Astrocyte of the spinal cord (primary cell): ENCODE measurements at regions not wholly inside any gene's neighbourhood (a gene's known extent, or its start where the extent isn't known, plus 50 kb on each side); places are given as distances from the start of the nearest gene placed in this dataset.

Experiments used
- DNase-seq: peaks from one replicate; pipeline ENCODE4 v3.0.0; 2011; ENCODE audit warnings: low read depth, low spot score
- H3K4me3 ChIP-seq: 2 replicates; pipeline ENCODE4 v1.5.1; 2011; ENCODE audit warnings: low read depth, mild to moderate bottlenecking, low read length, moderate library complexity
- in situ Hi-C: cut with HindIII; loops from 2 replicates; pipeline ENCODE4 v1.10.0; 2017; ENCODE audit warnings: low sequenced_read_pairs
- TF ChIP-seq, protein P1 (sequence below): IDR thresholded peaks from 2 replicates; pipeline ENCODE4 v1.5.1; 2012; ENCODE audit warnings: low read depth, mild to moderate bottlenecking, low read length, inconsistent platforms

DNA sequence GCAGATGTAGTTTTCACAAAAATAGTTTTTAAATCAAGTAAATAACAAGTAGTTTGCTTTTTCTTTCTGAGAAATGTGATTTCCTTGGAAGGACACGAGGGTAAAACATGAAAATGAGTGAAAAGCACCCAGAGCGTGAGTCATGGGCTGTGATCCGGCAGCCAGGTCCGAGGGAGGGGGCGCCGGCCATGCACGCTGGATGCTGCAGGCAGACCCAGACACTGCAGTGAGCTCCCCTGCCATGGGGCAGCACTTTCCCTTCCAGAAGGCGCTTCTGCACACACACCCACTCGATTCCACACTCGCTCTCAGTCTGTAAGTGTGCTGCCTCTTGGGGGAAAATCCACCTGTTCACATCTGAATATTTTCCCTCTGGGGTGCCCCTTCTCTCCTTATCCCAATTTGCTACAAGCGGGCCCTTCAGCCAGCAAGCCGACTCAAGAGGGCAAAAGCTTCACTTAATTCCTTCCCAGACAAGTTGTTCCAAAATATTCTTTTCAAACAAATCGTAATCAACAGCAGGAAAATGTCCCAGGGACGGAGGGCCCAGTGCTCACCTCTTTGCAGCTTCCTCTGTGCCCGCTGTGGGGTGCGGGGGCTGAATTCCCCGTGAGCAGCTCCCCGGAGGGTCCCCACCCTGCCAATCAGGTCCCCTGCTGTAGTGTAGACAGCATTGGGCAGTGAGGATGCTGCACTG is 87.0 kb upstream of the ID2 start:
- no peak overlapping the region for H3K4me3 ChIP-seq
- no peak for DNase-seq
- TF ChIP-seq, protein P1, sequence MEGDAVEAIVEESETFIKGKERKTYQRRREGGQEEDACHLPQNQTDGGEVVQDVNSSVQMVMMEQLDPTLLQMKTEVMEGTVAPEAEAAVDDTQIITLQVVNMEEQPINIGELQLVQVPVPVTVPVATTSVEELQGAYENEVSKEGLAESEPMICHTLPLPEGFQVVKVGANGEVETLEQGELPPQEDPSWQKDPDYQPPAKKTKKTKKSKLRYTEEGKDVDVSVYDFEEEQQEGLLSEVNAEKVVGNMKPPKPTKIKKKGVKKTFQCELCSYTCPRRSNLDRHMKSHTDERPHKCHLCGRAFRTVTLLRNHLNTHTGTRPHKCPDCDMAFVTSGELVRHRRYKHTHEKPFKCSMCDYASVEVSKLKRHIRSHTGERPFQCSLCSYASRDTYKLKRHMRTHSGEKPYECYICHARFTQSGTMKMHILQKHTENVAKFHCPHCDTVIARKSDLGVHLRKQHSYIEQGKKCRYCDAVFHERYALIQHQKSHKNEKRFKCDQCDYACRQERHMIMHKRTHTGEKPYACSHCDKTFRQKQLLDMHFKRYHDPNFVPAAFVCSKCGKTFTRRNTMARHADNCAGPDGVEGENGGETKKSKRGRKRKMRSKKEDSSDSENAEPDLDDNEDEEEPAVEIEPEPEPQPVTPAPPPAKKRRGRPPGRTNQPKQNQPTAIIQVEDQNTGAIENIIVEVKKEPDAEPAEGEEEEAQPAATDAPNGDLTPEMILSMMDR: no peak
- in situ Hi-C loops: no loop called here

DNA sequence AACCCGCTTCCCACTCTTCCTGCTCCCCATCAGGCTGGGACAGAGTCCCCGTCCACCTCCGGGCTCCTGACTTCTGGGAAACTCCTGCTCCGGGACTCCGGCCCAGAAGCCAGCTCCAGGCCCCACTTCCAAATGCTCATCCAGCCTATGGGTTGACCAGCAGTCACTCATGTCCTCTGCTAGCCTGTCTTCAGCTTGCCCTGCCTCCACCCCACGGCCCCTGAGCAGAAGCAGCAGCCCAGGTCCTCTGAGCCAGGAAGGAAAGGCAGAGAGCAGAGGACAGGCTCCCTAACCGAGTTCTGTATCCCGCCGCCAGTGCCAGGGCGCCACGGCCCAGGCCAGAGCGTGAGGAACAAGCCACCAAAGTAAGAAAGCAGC is 86.4 kb upstream of the ID2 start:
- in situ Hi-C loops: no loop called here
- TF ChIP-seq, protein P1: no peak
- no peak for DNase-seq
- H3K4me3 ChIP-seq: no peak overlapping the region

DNA sequence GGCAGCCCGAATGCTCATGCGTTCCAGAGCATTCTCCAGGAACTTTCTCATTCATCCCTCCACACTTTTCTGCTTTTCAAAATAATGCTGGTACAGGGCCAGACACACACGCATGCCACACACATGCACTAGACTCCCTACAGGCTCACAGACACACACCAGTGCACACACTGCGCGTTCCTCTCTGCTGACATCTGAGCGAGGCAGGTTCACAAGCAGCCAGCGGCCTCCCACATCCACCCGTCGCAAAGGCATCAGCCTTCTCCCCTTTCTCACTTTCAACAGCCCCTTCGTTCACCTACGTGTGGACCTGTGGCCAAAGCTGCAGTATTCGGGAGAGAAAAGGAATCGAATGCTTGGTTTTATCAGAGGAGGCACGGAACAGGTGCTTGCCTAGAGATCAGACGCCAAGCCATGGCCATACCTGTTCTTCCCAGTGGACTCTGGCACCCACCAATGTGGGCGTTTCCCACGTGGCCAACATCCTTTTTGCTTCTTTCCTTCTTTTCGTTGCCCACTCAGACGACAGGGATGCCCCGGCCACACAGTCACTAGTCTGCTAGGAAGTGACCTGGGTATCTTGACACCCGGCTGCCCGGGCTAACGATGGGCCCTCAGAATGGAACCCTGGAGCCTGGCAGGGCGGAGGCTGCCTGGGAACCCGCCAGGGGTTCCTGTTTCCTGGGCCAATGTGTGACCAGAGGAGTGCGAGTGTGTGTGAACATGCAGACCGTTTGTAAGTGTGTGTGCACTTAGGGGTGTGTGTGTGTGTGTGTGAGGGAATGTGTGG is 85.8 kb upstream of the ID2 start:
- TF ChIP-seq, protein P1: no peak
- no peak for DNase-seq
- in situ Hi-C loops: no loop called here

DNA sequence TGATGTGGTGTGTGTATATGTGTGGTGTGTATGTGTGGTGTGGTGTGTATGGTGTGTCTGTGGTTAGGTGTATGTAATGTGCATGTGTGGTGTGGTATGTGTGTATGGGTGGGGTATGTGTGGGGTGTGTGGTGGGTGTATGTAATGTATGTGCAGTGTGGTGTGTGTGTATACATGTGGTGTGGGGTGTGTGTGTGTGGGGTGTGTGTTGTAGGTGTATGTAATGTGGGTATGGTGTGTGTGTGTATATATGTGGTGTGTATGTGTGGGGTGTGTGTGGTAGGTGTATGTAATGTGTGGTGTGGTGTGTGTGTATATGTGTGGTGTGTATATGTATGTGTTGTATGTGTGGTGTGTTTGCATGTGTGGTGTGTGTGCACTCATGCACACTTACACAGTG is 84.8 kb upstream of the ID2 start:
- in situ Hi-C loops: no loop called here
- H3K4me3 ChIP-seq: no peak overlapping the region
- DNase-seq: no peak
- TF ChIP-seq, protein P1: no peak

More for the DNA sequence above, 85.8 kb upstream of the ID2 start:
- H3K4me3 ChIP-seq: no peak overlapping the region

DNA sequence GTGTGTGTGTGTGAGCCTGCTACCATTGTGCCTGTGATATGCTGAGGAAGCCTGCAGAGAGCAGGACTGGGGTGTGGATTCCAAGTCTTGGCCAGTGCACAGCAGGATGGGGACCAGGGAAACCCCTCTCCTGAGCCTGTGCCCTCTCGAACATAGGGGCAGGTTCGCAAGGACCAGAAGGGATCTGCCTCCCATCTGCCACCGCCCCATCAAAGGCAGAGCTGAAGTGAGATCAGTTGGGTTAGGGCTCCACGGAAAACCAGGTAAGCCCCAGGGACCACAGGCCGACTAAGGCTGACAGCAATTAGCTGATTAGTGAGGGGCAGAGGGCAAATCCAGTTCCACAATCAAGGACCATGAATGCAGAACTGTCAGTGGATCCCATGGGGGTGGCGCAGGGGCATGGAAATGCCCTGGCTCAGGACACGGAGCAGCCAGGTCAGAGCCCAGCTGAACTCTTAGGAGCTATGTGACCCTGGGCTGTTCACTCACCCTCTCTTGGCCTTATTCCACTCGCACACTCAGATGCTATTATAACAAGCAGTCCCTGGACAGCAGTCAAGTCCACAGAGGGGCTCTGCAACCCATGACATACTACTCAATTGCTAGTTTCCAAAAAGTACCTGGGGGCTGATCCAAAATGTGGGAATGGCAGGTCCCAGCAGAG is 84.2 kb upstream of the ID2 start:
- in situ Hi-C loops: no loop called here
- TF ChIP-seq, protein P1: no peak
- no peak overlapping the region for H3K4me3 ChIP-seq
- DNase-seq: no peak

DNA sequence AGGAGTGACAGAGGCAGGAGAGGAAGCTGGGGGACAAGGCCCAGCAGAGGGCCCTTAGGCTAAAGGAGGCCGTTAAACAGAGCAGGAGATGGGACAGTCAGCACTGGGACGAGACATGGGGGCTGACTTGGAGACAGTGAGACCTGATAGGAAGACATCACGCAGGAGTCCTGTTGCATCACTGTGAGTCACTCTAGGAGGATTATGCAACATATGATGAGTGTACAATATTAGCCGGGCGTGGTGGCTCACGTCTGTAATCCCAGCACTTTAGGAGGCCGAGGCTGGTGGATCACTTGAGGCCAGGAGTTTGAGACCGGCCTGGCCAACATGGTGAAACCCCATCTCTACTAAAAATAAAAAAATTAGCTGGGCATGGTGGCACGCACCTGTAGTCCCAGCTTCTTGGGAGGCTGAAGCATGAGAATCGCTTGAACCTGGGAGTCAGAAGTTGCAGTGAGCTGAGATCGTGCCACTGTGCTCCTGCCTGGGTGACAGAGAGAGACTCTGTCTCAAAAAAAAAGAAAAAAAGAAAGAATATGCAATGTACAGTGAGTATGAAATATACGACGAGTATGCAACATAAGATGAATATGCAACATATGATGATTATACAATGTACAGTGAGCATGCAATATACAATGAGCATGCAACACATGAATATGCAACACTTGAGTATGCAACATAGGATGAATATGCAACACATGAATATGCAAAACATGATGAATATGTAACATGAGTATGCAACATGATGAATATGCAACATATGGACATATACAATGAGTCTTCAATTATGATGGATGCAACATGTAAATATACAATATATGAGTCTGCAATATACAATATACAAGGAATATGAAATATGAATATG is 83.3 kb upstream of the ID2 start:
- TF ChIP-seq, protein P1: no peak
- in situ Hi-C loops: no loop called here
- no peak overlapping the region for H3K4me3 ChIP-seq
- peak; percentile 83 for DNase-seq
